HepG2 (cell line): ENCODE measurements at regions not wholly inside any gene's neighbourhood (a gene's known extent, or its start where the extent isn't known, plus 50 kb on each side); places are given as distances from the start of the nearest gene placed in this dataset.

Experiments used
- ATAC-seq: fragments of 200-7000 bp; cut with Tn5 transposase; 3 replicates; pipeline ENCODE4 v1.9.1; 2020; ENCODE audit warnings: mild to moderate bottlenecking, moderate library complexity
- BruUV-seq: library from RNA; stranded (reverse); fragments of 400-500 nt; replicated peaks from 2 replicates; lab custom pipeline; 2021; lab: Mats Ljungman, UMichigan
- CTCF ChIA-PET: fragments of 300-600 bp; formaldehyde crosslinking; extraction: SDS; loops from one replicate; lab custom pipeline; 2021; ENCODE audit warnings: low total read pairs, inconsistent platforms, low intra/inter-chr PET ratio; lab: Yijun Ruan, JAX
- POLR2A ChIA-PET: fragments of 350-600 bp; sonication (Branson Sonifier 250); formaldehyde crosslinking; loops from one replicate; lab custom pipeline; 2020; ENCODE audit warnings: antibody characterized with exemption, inconsistent platforms; lab: Yijun Ruan, JAX
- DNase-seq: peaks from one replicate; pipeline ENCODE4 v3.0.0-alpha.2; 2015; ENCODE audit warnings: low spot score
- FAIRE-seq: peaks from 3 replicates; lab custom pipeline; 2011; peaks lifted over from hg19 to GRCh38; lab: Jason Lieb, UNC
- H2AFZ ChIP-seq: one replicate; pipeline ENCODE4 v1.6.1; 2011; ENCODE audit warnings: low read length, inconsistent platforms
- H3K27ac ChIP-seq: fragments of 300-600 bp; 3 replicates; pipeline ENCODE4 v1.8.0; 2011; ENCODE audit warnings: mixed run types, mild to moderate bottlenecking, mixed read lengths, low read length, inconsistent platforms; ENCODE audit not compliant: insufficient read depth; ENCODE audit errors: extremely low read length
- H3K27me3 ChIP-seq, 2 experiments: fragments of 200-600 bp in 1 of 2; 2 replicates in 1 of 2; 3 replicates in 1 of 2; pipeline versions ENCODE4 v1.6.0 to v1.8.0; 2011; ENCODE audit warnings: low read length in 2 of 2, mild to moderate bottlenecking in 2 of 2, moderate library complexity in 2 of 2, inconsistent platforms in 1 of 2; ENCODE audit not compliant: insufficient read depth in 2 of 2, control insufficient read depth in 1 of 2
- H3K36me3 ChIP-seq, 2 experiments: fragments of 200-600 bp in 1 of 2; replicated peaks in 1 of 2; 2 replicates in 1 of 2; 3 replicates in 1 of 2; pipeline versions ENCODE4 v1.5.1 to v1.8.0; 2011; ENCODE audit warnings: low read length in 2 of 2, inconsistent platforms in 1 of 2; ENCODE audit not compliant: insufficient read depth in 2 of 2, control insufficient read depth in 1 of 2
- H3K4me1 ChIP-seq: 2 replicates; pipeline ENCODE4 v1.5.1; 2012; ENCODE audit warnings: low read length, inconsistent platforms; ENCODE audit not compliant: insufficient read depth
- H3K4me2 ChIP-seq: 2 replicates; pipeline ENCODE4 v1.6.0; 2011; ENCODE audit warnings: low read depth, low read length, inconsistent platforms
- H3K4me3 ChIP-seq, 3 experiments: fragments of 200-600 bp in 1 of 3; sonication (generic), shearing (Covaris generic) in 1 of 3; replicated peaks in 1 of 3; 2 replicates each; pipeline ENCODE4 v1.5.1; 2011 to 2016; ENCODE audit warnings: low read length in 3 of 3, inconsistent platforms in 2 of 3, low read depth in 2 of 3, mild to moderate bottlenecking in 2 of 3, control low read depth in 1 of 3, mixed read lengths in 1 of 3; ENCODE audit not compliant: insufficient read depth in 1 of 3
- H3K79me2 ChIP-seq: one replicate; pipeline ENCODE4 v1.6.1; 2011; ENCODE audit warnings: low read length, inconsistent platforms; ENCODE audit not compliant: insufficient read depth
- H3K9ac ChIP-seq: 2 replicates; pipeline ENCODE4 v1.6.0; 2011; ENCODE audit warnings: mild to moderate bottlenecking, low read depth, low read length, inconsistent platforms; ENCODE audit not compliant: insufficient read depth
- H3K9me3 ChIP-seq: 2 replicates; pipeline ENCODE4 v1.5.1; 2012; ENCODE audit warnings: mild to moderate bottlenecking, low read length
- H4K20me1 ChIP-seq: 2 replicates; pipeline ENCODE4 v1.6.0; 2011; ENCODE audit warnings: inconsistent platforms, mild to moderate bottlenecking, low read length, moderate library complexity; ENCODE audit not compliant: insufficient read depth
- AGO2 ChIP-seq: fragments of 200-400 bp; formaldehyde crosslinking; optimal IDR thresholded peaks from 2 replicates; pipeline ENCODE3; 2017; ENCODE audit warnings: mild to moderate bottlenecking, low read depth, low read length, moderate library complexity
- CEBPB ChIP-seq: IDR thresholded peaks from 2 replicates; pipeline ENCODE4 v1.6.1; 2011; ENCODE audit warnings: low read depth, low read length, improper control_type of control experiment, borderline replicate concordance
- ELF3 ChIP-seq: IDR thresholded peaks from 2 replicates; pipeline ENCODE4 v1.6.1; 2016; ENCODE audit warnings: missing genetic modification reagents, missing compliant biosample characterization
- GATA4 ChIP-seq: sonication (generic); IDR thresholded peaks from 2 replicates; pipeline ENCODE4 v1.6.1; 2016; ENCODE audit warnings: antibody characterized with exemption, low read depth, borderline replicate concordance
- HES4 ChIP-seq: sonication (generic); formaldehyde crosslinking; IDR thresholded peaks from 2 replicates; pipeline ENCODE4 v1.9.0; 2021; ENCODE audit warnings: mild to moderate bottlenecking, missing genetic modification reagents, borderline replicate concordance
- JDP2 ChIP-seq: sonication (generic); formaldehyde crosslinking; IDR thresholded peaks from 2 replicates; pipeline ENCODE4 v1.8.1; 2022; ENCODE audit warnings: missing genetic modification reagents, borderline replicate concordance
- NFYC ChIP-seq: IDR thresholded peaks from 2 replicates; pipeline ENCODE4 v1.6.1; 2016; ENCODE audit warnings: missing genetic modification reagents, missing compliant biosample characterization
- RXRB ChIP-seq: IDR thresholded peaks from 2 replicates; pipeline ENCODE4 v1.6.1; 2016; ENCODE audit warnings: borderline replicate concordance, missing genetic modification reagents, missing compliant biosample characterization
- THAP11 ChIP-seq: IDR thresholded peaks from 2 replicates; pipeline ENCODE4 v1.6.1; 2016; ENCODE audit warnings: missing biosample characterization, missing genetic modification reagents
- THAP9 ChIP-seq: sonication (generic); formaldehyde crosslinking; IDR thresholded peaks from 2 replicates; pipeline ENCODE4; 2020; ENCODE audit warnings: missing genetic modification reagents, mild to moderate bottlenecking, borderline replicate concordance
- THRA ChIP-seq: sonication (generic); formaldehyde crosslinking; IDR thresholded peaks from 2 replicates; pipeline ENCODE4 v1.4.0; 2020; ENCODE audit warnings: missing genetic modification reagents, borderline replicate concordance
- ZBED4 ChIP-seq: sonication (generic); formaldehyde crosslinking; IDR thresholded peaks from 2 replicates; pipeline ENCODE4 v1.4.0; 2020; ENCODE audit warnings: missing genetic modification reagents, borderline replicate concordance
- ZBTB42 ChIP-seq: sonication (generic); formaldehyde crosslinking; IDR thresholded peaks from 2 replicates; pipeline ENCODE4 v1.5.0; 2020; ENCODE audit warnings: mild to moderate bottlenecking, missing genetic modification reagents
- ZBTB7A ChIP-seq: sonication (generic); formaldehyde crosslinking; IDR thresholded peaks from 2 replicates; pipeline ENCODE4 v1.8.0; 2022; ENCODE audit warnings: mild to moderate bottlenecking, missing genetic modification reagents
- ZNF225 ChIP-seq: sonication (generic); formaldehyde crosslinking; IDR thresholded peaks from 2 replicates; pipeline ENCODE4 v1.4.0; 2020; ENCODE audit warnings: mild to moderate bottlenecking, missing genetic modification reagents
- ZNF232 ChIP-seq: sonication (generic); formaldehyde crosslinking; IDR thresholded peaks from 2 replicates; pipeline ENCODE4 v1.4.0; 2020; ENCODE audit warnings: missing genetic modification reagents, borderline replicate concordance
- WGBS: methylation state at CpG from one replicate; pipeline ENCODE4 v1.1.6; 2017; ENCODE audit warnings: low lambda C conversion rate; 5-methylcytosine and 5-hydroxymethylcytosine counted together
- in situ Hi-C: cut with HindIII; loops from 2 replicates; pipeline ENCODE4 v1.10.0; 2017; ENCODE audit warnings: low pct_unique_long_range_greater_than_20kb; ENCODE audit not compliant: extremely low pct_ligation_motif_present
- intact Hi-C: fragments of 100-400 bp; cut with micrococcal nuclease; formaldehyde crosslinking; loops from one replicate; pipeline ENCODE4 v1.10.0; 2022; ENCODE audit not compliant: unreplicated experiment

GRCh38 chr1:87398641-87399040, 70.0 kb downstream of the LMO4 start:
- no peak overlapping the region for H2AFZ ChIP-seq
- in situ Hi-C loops = no loop called here
- no peaks in the 10 kb centered on the region for H3K4me1 ChIP-seq
- H3K9me3 ChIP-seq = no peaks in the 10 kb centered on the region
- no peak overlapping the region for H3K27ac ChIP-seq
- POLR2A ChIA-PET = no interaction called here
- no peak overlapping the region for H3K4me3 ChIP-seq
- intact Hi-C loops = no loop called here
- BruUV-seq = no TSS peak
- 26% methylated on average over 4 of the region's 4 CpGs for whole genome bisulfite sequencing
- no peak overlapping the region for H3K4me2 ChIP-seq
- ATAC-seq (no peak), FAIRE-seq (no peak), DNase-seq (no peak)
- no peaks in the 10 kb centered on the region for H3K79me2 ChIP-seq
- no peaks in the 10 kb centered on the region for H3K27me3 ChIP-seq
- no peaks in the 10 kb centered on the region for H4K20me1 ChIP-seq
- CTCF ChIA-PET = no interaction called here
- no peak overlapping the region for H3K9ac ChIP-seq
- no peaks in the 10 kb centered on the region for H3K36me3 ChIP-seq
- TF ChIP-seq GATA4 (no peak), HES4 (CRISPR knock-in tag) (no peak), ZBED4 (no peak), AGO2 (no peak), CEBPB (no peak), ELF3 (CRISPR knock-in tag) (no peak), THAP11 (CRISPR knock-in tag) (no peak), ZNF232 (CRISPR knock-in tag) (no peak), NFYC (CRISPR knock-in tag) (no peak), ZBTB7A (CRISPR knock-in tag) (no peak), JDP2 (CRISPR knock-in tag) (no peak), ZBTB42 (no peak), THAP9 (CRISPR knock-in tag) (no peak), ZNF225 (CRISPR knock-in tag) (no peak), RXRB (CRISPR knock-in tag) (no peak), THRA (CRISPR knock-in tag) (no peak)
